ENCODE measurements at regions not wholly inside any gene's neighbourhood (a gene's known extent, or its start where the extent isn't known, plus 50 kb on each side); places are given as distances from the start of the nearest gene placed in this dataset.
"Not testable (repeated sequence)": the region's sequence is repeated elsewhere in the genome, so short reads cannot be mapped to it uniquely, and the experiment has no call there.

DNA sequence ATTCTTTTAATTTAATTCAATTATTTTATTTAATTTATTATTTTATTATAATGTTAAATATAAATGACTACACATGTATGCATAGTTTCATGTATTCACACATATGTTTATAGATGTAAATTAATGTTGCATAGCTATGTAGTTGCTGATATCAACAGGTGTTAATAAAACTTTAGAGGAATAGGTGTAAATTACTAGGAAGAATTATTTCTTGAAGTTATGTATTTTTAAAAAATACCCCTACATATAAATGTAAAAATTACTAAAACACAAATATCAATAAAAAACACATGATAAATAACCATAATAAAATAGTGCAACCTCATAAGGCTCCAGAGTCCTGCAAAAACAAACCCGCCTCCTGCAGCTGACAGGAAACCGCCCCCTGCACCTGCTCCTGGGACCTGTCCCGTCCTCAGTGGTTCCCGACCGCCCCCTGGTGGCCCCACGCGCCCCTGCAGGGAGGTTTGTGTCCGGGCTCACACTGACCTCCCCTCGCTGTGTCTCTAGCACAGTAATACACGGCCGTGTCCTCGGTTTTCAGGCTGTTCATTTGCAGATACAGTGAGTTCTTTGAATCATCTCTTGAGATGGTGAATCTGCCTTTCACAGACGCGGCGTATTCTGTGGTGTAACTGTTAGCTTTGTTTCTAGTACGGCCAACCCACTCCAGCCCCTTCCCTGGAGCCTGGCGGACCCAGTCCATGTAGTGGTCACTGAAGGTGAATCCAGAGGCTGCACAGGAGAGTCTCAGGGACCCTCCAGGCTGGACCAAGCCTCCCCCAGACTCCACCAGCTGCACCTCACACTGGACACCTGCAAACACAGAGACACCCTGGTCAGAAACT lies 1264.0 kb downstream of the TMEM121 start:
- TF ChIP-seq, protein P1, sequence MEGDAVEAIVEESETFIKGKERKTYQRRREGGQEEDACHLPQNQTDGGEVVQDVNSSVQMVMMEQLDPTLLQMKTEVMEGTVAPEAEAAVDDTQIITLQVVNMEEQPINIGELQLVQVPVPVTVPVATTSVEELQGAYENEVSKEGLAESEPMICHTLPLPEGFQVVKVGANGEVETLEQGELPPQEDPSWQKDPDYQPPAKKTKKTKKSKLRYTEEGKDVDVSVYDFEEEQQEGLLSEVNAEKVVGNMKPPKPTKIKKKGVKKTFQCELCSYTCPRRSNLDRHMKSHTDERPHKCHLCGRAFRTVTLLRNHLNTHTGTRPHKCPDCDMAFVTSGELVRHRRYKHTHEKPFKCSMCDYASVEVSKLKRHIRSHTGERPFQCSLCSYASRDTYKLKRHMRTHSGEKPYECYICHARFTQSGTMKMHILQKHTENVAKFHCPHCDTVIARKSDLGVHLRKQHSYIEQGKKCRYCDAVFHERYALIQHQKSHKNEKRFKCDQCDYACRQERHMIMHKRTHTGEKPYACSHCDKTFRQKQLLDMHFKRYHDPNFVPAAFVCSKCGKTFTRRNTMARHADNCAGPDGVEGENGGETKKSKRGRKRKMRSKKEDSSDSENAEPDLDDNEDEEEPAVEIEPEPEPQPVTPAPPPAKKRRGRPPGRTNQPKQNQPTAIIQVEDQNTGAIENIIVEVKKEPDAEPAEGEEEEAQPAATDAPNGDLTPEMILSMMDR (IDR thresholded peaks at IDR 0.05): peak; percentile 20 to 73 (median 44)
- TF ChIP-seq POLR2A (IDR thresholded peaks at IDR 0.05): no peak
- no peaks in the 10 kb centered on the region for H3K9me3 ChIP-seq
- no peaks in the 10 kb centered on the region for H3K4me1 ChIP-seq
- intact Hi-C loops (cut with DNase I): no loop called here
- H3K27me3 ChIP-seq: peaks cover 0 to 16% (median 0%) of the 10 kb centered on the region in 4 donors
- 45 to 52% methylated on average over 15 to 17 of the region's 17 CpGs for WGBS, 2 donors
- no peak for DNase-seq
- no peaks in the 10 kb centered on the region for H3K36me3 ChIP-seq
- no peak overlapping the region for H3K27ac ChIP-seq
- no peak overlapping the region for H3K4me3 ChIP-seq

DNA sequence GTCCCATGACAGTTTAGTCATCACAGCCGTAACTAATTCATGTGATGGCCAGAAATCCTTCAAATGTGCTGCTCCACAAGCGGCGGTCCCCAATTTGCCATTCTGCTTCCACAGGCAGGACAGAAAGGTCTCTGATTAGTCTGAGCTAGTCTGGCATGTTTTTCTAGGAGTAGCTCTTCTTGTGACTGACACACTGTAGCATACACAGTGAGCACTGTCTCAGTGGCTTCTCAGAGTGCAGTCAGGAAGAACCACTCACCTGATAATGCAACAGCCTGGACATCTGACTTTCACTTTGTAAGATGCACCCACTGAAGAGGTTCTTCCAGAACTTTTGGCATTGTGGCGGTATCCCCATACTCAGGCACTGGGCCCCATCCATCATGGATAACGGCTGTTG lies 1266.2 kb downstream of the TMEM121 start:
- 74 to 82% methylated on average over 5 of the region's 5 CpGs for WGBS, 2 donors
- peaks cover 0 to 16% (median 0%) of the 10 kb centered on the region in 4 donors for H3K27me3 ChIP-seq
- no peaks in the 10 kb centered on the region for H3K4me1 ChIP-seq
- no peaks in the 10 kb centered on the region for H3K36me3 ChIP-seq
- TF ChIP-seq POLR2A (IDR thresholded peaks at IDR 0.05): no peak
- TF ChIP-seq, protein P1 (IDR thresholded peaks at IDR 0.05): no peak
- H3K4me3 ChIP-seq: no peak overlapping the region
- H3K9me3 ChIP-seq: no peaks in the 10 kb centered on the region
- intact Hi-C loops (cut with DNase I): no loop called here
- no peak overlapping the region for H3K27ac ChIP-seq
- no peak for DNase-seq

DNA sequence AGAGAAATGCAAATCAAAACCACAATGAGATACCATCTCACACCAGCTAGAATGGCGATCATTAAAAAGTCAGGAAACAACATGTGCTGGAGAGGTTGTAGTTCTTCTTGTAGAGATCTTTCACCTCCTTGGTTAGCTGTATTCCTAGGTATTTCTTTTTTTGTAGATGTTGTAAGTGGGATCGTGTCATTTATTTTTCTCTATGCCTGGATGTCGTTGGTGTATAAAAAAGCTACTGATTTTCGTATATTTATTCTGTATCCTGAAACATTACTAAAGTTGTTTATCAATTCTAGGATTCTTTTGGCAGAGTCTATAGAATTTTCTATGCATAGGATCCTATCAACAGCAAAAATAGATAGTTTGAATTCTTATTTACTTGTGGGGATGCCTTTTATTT lies 1271.8 kb downstream of the TMEM121 start:
- DNase-seq; H3K4me3 ChIP-seq; intact Hi-C loops (cut with DNase I); H3K36me3 ChIP-seq; H3K27ac ChIP-seq; H3K4me1 ChIP-seq; H3K9me3 ChIP-seq: not testable (repeated sequence)
- 45 to 50% methylated on average over 4 of the region's 4 CpGs for WGBS, 2 donors
- peaks cover 0 to 13% (median 0%) of the 10 kb centered on the region in 4 donors for H3K27me3 ChIP-seq

DNA sequence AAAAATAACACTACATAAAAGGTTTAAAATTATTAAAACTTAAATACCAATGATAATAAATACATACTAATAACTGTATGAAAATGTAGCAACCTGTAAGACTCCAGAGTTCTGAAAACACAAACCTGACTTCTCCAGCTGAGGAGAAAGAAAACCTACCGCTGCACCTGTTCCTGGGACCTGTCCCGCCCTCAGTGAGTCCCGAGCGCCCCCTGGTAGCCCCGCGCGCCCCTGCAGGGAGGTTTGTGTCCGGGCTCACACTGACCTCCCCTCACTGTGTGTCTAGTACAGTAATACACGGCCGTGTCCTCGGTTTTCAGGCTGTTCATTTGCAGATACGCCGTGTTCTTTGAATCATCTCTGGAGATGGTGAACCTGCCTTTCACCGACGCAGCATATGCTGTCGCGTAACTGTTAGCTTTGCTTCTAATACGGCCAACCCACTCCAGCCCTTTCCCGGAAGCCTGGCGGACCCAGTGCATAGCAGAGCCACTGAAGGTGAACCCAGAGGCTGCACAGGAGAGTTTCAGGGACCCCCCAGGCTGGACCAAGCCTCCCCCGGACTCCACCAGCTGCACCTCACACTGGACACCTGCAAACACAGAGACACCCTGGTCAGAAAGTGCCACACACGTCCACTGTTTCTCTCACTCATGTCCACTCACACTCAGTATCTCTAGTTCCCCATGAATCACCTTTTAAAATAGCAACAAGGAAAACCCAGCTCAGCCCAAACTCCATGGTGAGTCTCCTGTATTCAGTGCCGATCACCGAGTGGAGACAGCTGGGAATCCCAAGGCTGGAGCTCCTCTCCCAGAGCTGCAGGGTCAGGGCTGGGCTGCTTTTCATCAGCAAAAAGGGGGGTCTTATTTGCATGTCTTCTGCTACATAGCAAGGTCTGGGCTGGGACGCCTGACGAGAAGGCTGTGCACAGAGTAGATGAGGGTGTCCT lies 1276.3 kb downstream of the TMEM121 start:
- Histone ChIP-seq H3K9me3 (no peaks in the 10 kb centered on the region), H3K27me3 (peaks cover 0 to 32% (median 0%) of the 10 kb centered on the region in 4 donors), H3K4me3 (no peak overlapping the region), H3K27ac (no peak overlapping the region), H3K36me3 (no peaks in the 10 kb centered on the region), H3K4me1 (no peaks in the 10 kb centered on the region)
- TF ChIP-seq POLR2A (IDR thresholded peaks at IDR 0.05): no peak
- 62 to 66% methylated on average over 24 of the region's 26 CpGs for WGBS, 2 donors
- DNase-seq: no peak
- intact Hi-C loops (cut with DNase I): no loop called here

DNA sequence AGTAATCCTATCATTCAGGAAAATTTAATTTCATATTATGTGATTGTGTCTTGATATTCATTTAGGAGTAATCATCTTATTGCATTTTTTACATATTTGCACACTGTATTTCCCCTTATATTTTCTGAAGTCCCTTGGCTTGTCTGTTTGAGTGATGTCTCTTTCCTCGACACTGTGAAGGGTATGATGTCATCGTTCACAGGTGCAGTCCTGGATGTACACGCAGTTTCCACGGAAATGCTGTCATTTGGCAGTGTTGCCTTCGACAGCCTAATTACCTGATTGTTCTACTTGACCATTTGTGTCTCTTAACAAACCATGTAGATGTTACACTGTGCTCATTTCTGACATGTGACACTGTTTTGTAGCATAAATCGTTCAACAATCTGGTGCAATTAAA lies 1277.0 kb downstream of the TMEM121 start:
- Histone ChIP-seq H3K27me3 (peaks cover 0 to 32% (median 0%) of the 10 kb centered on the region in 4 donors), H3K4me3 (no peak overlapping the region), H3K9me3 (no peaks in the 10 kb centered on the region), H3K36me3 (no peaks in the 10 kb centered on the region), H3K27ac (no peak overlapping the region), H3K4me1 (no peaks in the 10 kb centered on the region)
- no peak for TF ChIP-seq POLR2A (IDR thresholded peaks at IDR 0.05)
- TF ChIP-seq, protein P1 (IDR thresholded peaks at IDR 0.05): no peak
- 54 to 59% methylated on average over 6 of the region's 6 CpGs for WGBS, 2 donors
- no peak for DNase-seq
- intact Hi-C loops (cut with DNase I): no loop called here

DNA sequence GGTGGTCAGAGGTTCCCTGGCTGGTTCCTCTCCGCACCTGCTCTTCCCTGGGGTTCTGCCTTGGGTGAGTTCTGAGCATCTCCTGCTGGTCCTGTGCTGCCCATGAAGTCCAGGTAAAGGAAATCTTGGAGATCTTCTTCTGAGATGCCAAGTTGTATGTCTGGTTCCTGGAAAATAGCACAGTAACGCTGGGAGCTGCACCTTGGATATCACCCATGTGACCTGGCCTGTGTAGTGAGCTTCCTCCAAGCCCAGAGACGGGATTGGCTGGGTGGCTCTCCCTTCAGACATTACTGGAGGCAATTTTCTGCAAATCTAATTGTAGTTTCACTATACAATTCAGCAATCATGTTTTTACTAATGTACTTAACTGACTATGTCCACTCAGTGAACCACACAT lies 1281.1 kb downstream of the TMEM121 start:
- WGBS, 2 donors: 23 to 46% methylated on average over 2 to 3 of the region's 3 CpGs
- DNase-seq: no peak
- TF ChIP-seq POLR2A (IDR thresholded peaks at IDR 0.05): no peak
- TF ChIP-seq, protein P1 (IDR thresholded peaks at IDR 0.05): no peak
- H3K9me3 ChIP-seq: no peaks in the 10 kb centered on the region
- no peaks in the 10 kb centered on the region for H3K4me1 ChIP-seq
- no peak overlapping the region for H3K4me3 ChIP-seq
- no peak overlapping the region for H3K27ac ChIP-seq
- intact Hi-C loops (cut with DNase I): no loop called here
- H3K36me3 ChIP-seq: no peaks in the 10 kb centered on the region
- H3K27me3 ChIP-seq: peaks cover 0 to 26% (median 0%) of the 10 kb centered on the region in 4 donors
